HG03097 (cell line): ENCODE measurements at regions not wholly inside any gene's neighbourhood (a gene's known extent, or its start where the extent isn't known, plus 50 kb on each side); places are given as distances from the start of the nearest gene placed in this dataset.

Experiments used
- ATAC-seq: cut with Tn5 transposase; IDR thresholded peaks from one replicate; pipeline ENCODE4 v1.9.1; 2021; ENCODE audit not compliant: unreplicated experiment, low FRiP score

GRCh38 chr11:127392575-127392974 lies 392.0 kb upstream of the KIRREL3 start:
- no peak for ATAC-seq

- ATAC-seq = no peak
These were observed 389.9 kb upstream of the KIRREL3 start for GRCh38 chr11:127390465-127390864.

- no peak for ATAC-seq
These were observed 384.5 kb upstream of the KIRREL3 start for GRCh38 chr11:127385071-127385470.

- ATAC-seq = no peak
These were observed 382.5 kb upstream of the KIRREL3 start for GRCh38 chr11:127383026-127383425.

GRCh38 chr11:127381247-127381646 lies 380.7 kb upstream of the KIRREL3 start:
- no peak for ATAC-seq

GRCh38 chr11:127379686-127380085 lies 379.1 kb upstream of the KIRREL3 start:
- no peak for ATAC-seq

DNA sequence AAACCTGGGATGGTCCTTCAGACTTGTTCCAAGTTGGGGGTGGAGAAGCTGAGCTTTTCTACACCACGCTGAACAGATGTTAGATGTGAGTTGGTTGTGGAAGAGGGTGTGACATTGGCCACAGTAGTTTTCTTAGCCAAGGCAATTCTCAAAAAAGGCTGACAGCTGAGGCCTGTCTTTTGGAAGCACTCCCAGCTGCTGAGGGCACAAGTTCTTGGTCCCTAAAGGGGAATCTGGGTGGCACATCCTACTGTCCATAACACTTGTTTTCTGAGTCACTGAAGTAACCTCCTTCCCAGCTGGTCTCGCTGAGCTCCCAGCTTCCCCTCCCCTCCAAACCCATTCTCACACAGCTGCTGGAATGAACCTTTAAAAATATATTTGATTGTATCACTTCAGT lies 375.7 kb upstream of the KIRREL3 start:
- no peak for ATAC-seq

DNA sequence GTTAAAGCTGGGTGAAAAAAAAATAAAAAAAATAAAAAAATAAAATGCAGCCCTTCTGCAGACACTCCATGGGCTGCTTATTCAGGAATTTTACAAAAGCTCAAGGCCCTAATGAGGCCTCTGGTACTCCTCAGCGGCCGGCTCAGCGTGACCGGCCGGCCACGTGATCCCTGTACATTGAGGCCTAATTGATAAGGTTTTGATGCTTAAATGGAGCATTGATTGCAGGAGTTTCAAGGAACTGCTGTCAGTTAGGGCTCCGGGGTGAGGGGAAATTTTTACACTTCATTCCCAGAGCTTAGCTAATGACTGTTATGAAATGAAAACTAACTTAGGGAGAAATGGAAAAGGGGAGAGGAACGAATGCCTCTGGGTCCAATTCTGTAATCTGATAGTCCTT lies 368.8 kb upstream of the KIRREL3 start:
- no peak for ATAC-seq

DNA sequence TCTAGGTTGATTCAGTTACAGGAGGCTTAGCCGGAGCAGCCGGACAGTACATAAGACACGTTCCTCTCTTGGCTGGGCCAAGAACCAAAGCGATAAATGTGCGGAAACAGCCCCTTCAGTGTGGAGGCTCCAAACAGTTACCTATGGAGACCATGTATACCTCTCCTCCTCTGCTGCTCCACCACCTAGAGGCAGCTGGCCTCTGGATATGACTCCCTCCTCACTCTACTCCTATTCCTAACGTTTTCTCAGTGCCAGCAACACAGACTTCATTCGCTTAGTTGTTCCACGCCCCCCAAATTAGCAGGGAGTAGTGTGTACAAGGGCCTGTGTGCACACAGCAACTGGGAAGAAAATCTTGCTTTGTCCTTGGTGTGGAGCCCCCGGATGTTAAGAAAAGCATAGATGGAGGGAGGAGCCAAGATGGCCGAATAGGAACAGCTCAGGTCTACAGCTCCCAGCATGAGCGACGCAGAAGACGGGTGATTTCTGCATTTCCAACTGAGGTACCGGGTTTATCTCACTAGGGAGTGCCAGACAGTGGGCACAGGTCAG lies 362.3 kb upstream of the KIRREL3 start:
- no peak for ATAC-seq

DNA sequence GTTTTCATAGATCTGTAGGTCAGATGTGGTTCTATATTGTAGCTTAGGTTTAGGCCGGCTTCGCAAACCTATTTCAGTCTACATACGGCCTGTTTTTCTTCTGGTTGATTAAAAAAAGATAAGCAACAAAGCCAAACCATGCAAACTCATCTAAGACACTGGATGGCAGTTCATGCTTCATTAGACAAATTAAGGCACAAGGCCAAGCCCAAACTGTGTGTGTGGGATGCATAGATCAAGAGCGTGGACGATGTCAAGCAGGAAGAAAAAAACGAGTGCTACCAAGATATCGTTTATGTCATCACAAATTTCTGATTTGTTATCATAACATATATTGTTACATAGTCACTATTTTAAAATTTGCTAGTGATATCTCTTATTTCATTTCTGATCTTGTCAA lies 357.6 kb upstream of the KIRREL3 start:
- ATAC-seq = no peak

DNA sequence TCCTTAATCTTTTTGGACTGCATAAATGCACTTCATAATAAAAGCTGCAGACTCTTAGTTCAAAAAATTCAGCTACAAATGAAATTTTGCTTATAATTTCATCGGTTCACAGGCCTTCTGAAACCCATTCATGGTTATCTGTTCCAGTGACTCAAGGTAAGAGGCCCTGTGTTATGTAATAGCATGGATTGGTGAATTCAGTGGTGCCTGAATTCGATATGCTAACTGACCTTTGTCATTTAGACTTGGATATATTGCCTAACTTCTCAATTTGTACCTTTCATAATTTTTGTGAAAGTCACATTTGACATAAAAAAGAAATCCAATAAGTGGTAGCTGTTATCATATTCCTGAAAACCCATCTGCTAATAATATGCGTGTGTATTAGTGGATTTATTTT lies 349.9 kb upstream of the KIRREL3 start:
- ATAC-seq = no peak

GRCh38 chr11:127345819-127346459 lies 345.4 kb upstream of the KIRREL3 start:
- no peak for ATAC-seq

GRCh38 chr11:127340438-127340837 lies 339.9 kb upstream of the KIRREL3 start:
- no peak for ATAC-seq

DNA sequence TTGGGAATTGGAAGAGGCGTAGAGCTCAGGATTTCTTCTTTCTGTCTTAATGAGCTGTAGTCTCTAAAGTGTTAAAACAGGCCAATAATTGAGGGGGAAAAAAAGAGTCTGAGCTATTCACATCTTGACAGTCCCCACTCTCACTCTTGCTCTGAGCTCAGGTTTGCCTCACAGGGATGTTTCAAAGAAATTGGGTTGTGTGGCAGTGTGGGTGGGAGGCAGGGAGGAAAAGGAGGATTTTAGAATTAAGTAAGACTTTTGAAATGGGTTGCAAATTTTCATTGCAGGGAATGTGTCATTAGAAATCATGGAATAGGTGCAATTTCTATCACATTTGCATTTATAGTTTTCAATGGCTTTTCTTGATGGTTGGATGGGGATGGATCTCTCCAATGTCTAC lies 338.8 kb upstream of the KIRREL3 start:
- no peak for ATAC-seq

DNA sequence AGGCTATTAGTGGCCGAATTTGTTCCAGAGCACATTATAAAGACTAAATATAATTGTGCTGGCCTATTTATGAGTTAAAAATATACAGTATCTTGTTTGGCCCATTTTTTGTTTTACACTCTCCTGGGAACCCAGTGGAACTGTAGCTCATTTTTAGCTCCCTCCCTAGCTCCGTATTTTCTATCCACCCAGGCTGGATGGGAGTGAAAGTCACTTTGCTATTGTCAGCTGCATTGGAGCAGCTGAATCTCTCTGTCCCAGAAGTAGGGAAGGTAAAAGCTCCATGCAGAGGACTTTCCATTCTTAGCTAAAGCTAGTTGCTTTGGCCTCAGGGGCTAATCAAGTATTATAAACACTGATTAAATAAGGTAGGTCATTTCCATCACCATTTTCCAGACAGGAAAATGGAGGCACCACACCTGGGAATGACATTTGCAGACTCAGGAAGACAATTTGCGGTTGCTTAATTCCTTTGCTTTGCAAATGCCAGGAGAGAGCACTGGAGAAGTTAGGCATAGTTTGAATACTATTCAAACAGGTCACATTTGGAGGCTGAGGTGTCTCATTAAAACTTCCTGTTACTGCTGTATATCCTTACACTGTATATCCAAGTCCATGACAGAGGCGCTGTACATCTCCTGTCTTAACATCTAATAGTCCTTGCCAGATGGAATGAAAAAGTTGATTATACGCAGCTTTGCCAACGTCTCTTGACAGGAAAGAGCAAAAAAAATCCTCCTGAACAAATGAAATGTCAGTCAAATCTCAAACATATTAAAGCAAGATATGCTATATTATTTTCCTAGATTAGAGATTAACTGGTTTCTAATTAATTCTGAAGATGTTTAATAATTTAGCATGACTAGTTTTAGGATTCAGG lies 338.1 kb upstream of the KIRREL3 start:
- ATAC-seq = no peak

DNA sequence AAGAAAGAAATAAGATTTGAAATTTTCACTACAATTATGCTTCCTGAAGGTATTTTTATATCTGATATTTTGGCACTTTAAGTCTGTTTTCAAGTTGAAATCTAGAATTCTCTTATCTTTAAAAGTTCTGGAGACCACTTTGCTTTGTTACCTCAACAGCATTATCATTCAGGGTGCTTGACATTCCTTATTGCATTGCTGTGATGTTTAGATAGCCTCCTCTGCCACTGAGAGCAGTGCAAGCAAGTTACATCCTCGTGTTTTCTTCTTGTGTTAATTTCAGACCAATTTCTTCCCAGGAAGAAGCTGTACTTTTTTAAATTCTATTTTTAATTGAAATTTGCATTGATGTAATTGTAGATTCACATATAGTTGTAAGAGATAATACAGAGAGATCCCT lies 333.9 kb upstream of the KIRREL3 start:
- ATAC-seq = no peak

- no peak for ATAC-seq
These were observed 332.3 kb upstream of the KIRREL3 start for GRCh38 chr11:127332896-127333295.

DNA sequence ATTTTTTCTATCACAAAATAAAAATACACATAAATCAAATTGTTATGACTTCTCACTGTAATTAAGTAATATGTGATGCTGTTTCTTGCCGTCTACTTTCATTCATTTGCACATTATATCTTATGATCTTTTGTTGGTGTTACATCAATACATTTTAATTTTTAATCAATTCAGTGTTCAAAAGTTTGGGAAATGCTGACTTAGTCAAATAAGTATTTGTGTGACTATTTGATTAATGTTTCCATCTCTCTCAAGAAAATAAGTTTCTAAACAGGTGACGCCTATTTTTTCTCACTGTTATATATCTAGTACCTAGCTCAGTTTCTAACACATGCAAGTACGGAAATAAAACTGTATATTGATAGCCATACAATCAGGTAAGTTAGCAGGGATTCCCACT lies 329.5 kb upstream of the KIRREL3 start:
- no peak for ATAC-seq

- ATAC-seq = no peak
These were observed 307.7 kb upstream of the KIRREL3 start for GRCh38 chr11:127308291-127308690.

DNA sequence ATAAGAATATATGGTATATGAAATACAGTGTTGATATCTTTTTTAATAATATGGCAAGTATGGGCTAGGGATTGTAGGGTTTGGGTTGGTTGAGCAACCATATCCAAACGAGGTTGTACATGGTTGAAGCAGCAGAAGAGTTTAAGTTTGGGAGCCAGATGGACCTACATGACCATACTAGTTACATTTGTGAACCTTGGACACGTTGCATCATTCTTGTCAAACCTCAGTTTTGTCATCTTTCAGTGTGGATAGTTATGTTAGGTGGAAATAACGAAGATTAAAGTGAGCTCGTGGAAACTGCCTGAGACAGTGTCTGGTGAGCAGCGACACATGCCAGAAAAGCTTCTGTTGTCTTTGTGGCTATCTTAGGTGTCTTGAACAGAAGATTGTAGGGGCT lies 307.1 kb upstream of the KIRREL3 start:
- ATAC-seq = no peak

GRCh38 chr11:127304634-127305033 lies 304.1 kb upstream of the KIRREL3 start:
- no peak for ATAC-seq

DNA sequence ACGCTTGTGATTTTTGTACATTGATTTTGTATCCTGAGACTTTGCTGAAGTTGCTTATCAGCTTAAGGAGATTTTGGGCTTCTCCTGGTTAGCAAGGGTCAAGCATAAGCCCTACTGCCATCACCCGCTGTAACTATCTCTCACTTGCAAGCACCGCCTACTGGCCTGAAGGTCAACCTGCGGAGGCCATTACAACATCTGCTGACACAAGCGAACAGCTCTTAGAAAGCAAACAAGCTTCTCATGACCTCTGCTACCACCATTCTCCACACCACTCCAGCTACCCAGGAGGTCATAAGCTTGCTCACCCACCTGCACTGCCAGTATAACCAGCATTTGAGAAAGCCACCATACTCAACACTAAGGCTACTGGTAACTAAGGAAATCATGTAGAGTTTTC lies 288.4 kb upstream of the KIRREL3 start:
- no peak for ATAC-seq
